ENCODE measurements at regions not wholly inside any gene's neighbourhood (a gene's known extent, or its start where the extent isn't known, plus 50 kb on each side); places are given as distances from the start of the nearest gene placed in this dataset.

DNA sequence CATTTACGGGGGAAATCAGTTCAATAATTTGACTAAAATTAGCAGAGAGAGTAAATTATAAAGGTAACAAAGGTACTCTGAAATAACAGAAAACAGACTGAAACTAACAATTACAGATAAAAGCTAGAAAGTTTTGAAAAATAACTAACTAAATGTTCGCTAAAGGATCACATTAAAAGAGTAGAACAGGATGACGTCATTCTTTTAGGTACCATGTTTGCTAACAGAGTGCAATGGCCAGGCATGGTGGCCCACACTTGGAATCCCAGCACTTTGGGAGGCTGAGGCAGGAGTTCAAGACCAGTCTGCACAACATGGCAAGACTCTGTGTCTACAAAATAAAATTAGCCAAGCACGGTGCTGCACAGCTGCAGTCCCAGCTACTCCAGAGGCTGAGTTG is 212.3 kb upstream of the CDYL start:
- Histone ChIP-seq H3K4me1 (peaks cover 0 to 13% (median 11%) of the 10 kb centered on the region in 4 donors), H3K9me3 (no peaks in the 10 kb centered on the region), H3K27ac (replicated peaks in 1 of 4) (peak overlapping the region in 1 of 4 donors; percentile 44), H3K4me3 (no peak overlapping the region), H3K36me3 (no peaks in the 10 kb centered on the region), H3K27me3 (no peaks in the 10 kb centered on the region)
- no peak for TF ChIP-seq POLR2AphosphoS5 (IDR thresholded peaks at IDR 0.05)
- TF ChIP-seq, protein P1, sequence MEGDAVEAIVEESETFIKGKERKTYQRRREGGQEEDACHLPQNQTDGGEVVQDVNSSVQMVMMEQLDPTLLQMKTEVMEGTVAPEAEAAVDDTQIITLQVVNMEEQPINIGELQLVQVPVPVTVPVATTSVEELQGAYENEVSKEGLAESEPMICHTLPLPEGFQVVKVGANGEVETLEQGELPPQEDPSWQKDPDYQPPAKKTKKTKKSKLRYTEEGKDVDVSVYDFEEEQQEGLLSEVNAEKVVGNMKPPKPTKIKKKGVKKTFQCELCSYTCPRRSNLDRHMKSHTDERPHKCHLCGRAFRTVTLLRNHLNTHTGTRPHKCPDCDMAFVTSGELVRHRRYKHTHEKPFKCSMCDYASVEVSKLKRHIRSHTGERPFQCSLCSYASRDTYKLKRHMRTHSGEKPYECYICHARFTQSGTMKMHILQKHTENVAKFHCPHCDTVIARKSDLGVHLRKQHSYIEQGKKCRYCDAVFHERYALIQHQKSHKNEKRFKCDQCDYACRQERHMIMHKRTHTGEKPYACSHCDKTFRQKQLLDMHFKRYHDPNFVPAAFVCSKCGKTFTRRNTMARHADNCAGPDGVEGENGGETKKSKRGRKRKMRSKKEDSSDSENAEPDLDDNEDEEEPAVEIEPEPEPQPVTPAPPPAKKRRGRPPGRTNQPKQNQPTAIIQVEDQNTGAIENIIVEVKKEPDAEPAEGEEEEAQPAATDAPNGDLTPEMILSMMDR (IDR thresholded peaks at IDR 0.05): no peak
- TF ChIP-seq POLR2A (IDR thresholded peaks at IDR 0.05; ENCODE audit: low read depth): no peak
- no peak for TF ChIP-seq EP300 (IDR thresholded peaks at IDR 0.05)
- intact Hi-C loops (cut with DNase I): no loop called here
- 72% methylated on average over 4 of the region's 4 CpGs for WGBS
- DNase-seq (ENCODE audit: extremely low spot score): peak; percentile 31

DNA sequence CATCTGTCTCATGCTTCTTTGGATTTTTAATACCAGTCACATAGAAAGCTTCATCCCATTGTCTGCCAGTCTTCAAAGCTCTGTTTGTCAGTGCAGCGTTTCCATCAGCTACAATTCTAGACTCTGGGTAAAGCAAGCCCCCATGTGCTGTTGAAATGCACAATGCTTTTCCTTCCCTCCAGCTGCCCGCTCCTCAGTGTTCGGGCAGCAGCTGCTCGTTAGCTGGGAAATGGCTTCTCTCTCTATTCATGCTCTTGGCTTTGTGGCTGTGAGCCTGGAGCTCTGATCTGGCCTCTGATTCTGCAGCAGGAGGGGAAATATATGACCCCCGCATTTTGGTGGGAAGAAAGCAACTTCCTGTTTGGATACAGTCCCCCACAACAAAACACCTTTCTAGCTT is 213.0 kb upstream of the CDYL start:
- no peak for TF ChIP-seq POLR2AphosphoS5 (IDR thresholded peaks at IDR 0.05)
- no peak for TF ChIP-seq POLR2A (IDR thresholded peaks at IDR 0.05; ENCODE audit: low read depth)
- TF ChIP-seq, protein P1 (IDR thresholded peaks at IDR 0.05): no peak
- TF ChIP-seq EP300 (IDR thresholded peaks at IDR 0.05): no peak
- peaks cover 0 to 13% (median 11%) of the 10 kb centered on the region in 4 donors for H3K4me1 ChIP-seq
- peak; percentile 57 for DNase-seq (ENCODE audit: extremely low spot score)
- H3K27me3 ChIP-seq: no peaks in the 10 kb centered on the region
- no peaks in the 10 kb centered on the region for H3K36me3 ChIP-seq
- H3K9me3 ChIP-seq: no peaks in the 10 kb centered on the region
- no peak overlapping the region for H3K4me3 ChIP-seq
- WGBS: 85% methylated on average over 5 of the region's 5 CpGs
- intact Hi-C loops (cut with DNase I): no loop called here
- no peak overlapping the region for H3K27ac ChIP-seq (replicated peaks in 1 of 4)

DNA sequence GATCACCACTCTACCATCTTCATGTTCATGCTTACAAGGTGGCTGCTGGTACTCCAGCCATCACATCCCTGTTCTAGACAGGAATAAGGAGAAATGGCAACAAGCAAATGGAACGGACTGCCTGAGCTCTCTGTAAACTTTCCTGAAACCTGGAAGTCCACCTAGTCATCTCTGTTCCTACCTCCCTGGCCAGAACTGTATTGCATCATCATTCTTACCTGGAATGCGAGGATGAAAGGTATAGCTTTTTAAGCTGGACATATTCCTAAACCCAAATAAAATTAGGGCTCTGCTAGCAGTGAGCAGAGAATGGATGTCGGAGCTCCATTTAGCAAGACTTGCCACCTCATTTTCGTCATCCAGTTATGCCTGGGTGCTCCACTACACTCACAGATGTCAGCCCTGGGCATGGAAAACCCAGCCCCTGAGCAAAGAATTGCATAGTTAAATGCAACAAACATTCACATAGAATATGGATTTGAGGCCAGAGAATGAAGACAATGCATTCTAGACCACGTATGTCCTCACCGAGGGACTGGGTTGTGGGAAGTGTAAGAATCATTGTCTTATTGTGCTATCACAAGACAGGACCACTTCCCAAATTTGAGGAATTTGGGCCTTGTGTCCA is 214.3 kb upstream of the CDYL start:
- Histone ChIP-seq H3K27ac (replicated peaks in 1 of 4) (no peak overlapping the region), H3K36me3 (no peaks in the 10 kb centered on the region), H3K4me1 (peaks cover 0 to 13% (median 11%) of the 10 kb centered on the region in 4 donors), H3K9me3 (no peaks in the 10 kb centered on the region), H3K4me3 (no peak overlapping the region), H3K27me3 (no peaks in the 10 kb centered on the region)
- TF ChIP-seq POLR2A (IDR thresholded peaks at IDR 0.05; ENCODE audit: low read depth): no peak
- no peak for TF ChIP-seq EP300 (IDR thresholded peaks at IDR 0.05)
- TF ChIP-seq, protein P1 (IDR thresholded peaks at IDR 0.05): no peak
- TF ChIP-seq POLR2AphosphoS5 (IDR thresholded peaks at IDR 0.05): no peak
- WGBS: 86% methylated on average over 6 of the region's 6 CpGs
- DNase-seq (ENCODE audit: extremely low spot score): peak; percentile 31
- intact Hi-C loops (cut with DNase I): no loop called here

DNA sequence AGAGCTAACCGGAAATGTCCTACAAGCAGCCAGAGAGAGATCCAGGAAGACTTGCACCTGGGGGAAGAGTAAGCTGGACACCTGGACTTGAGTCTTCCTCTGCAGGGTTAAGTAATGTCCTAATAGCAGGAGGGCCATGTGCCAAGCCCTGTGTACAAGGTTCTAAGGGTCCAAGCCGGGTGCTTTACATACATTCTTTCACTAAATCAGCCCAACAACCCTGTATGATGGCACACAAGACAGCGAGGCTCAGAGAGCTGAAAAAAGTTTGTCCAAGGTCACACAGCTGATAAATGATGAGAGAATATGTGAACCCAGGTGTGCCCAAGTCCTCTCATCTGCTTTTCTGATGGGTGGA is 215.1 kb upstream of the CDYL start:
- no peaks in the 10 kb centered on the region for H3K36me3 ChIP-seq
- DNase-seq (ENCODE audit: extremely low spot score): peak; percentile 66
- H3K4me3 ChIP-seq: no peak overlapping the region
- intact Hi-C loops (cut with DNase I): no loop called here
- TF ChIP-seq POLR2A (IDR thresholded peaks at IDR 0.05; ENCODE audit: low read depth): no peak
- WGBS: 90% methylated on average over 3 of the region's 3 CpGs
- H3K9me3 ChIP-seq: no peaks in the 10 kb centered on the region
- peaks cover 0 to 13% (median 11%) of the 10 kb centered on the region in 4 donors for H3K4me1 ChIP-seq
- no peaks in the 10 kb centered on the region for H3K27me3 ChIP-seq
- H3K27ac ChIP-seq (replicated peaks in 1 of 4): no peak overlapping the region

DNA sequence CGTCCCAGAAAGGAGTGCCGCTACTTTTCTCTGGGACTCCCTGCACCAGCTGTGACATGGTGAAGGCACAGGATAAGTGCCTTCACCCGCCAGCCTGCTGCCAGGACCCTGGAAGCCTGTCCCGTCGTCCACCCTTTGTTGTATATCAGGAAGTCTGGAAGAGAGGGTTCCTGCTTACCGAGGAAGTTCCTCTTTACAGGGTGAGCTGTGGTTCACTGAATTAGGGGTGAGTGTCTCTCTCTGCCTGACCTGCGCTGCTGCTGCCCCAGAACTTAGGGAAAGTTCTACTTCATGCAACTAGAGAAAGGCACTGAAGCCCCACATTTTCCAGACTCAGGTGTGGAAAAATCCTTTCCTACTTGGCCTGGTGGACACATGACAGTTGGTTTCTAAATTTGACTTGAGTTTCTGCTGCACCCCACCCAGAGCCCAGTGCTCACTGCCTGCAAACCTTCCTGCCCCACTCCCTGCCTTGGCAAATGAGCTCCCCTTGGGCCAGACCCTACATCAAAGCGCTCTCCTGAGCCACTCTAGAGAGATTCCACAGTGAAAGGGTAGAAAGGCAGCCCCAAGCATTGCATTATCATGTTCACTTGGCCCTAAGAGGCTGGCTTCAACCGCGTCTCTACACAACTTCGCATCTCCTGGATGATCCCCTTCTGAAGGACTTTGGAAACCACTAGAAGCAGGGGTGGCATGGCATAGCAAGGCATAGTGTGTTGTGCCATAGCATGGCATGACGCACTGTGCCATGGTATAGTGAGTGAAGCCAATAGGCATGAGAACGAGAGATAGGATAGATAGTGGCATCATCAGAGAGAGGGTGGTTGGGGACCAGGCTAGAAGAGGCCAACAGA is 215.8 kb upstream of the CDYL start:
- no peak for TF ChIP-seq EP300 (IDR thresholded peaks at IDR 0.05)
- no peak for TF ChIP-seq POLR2A (IDR thresholded peaks at IDR 0.05; ENCODE audit: low read depth)
- TF ChIP-seq, protein P1 (IDR thresholded peaks at IDR 0.05): no peak
- no peak for TF ChIP-seq POLR2AphosphoS5 (IDR thresholded peaks at IDR 0.05)
- no peaks in the 10 kb centered on the region for H3K9me3 ChIP-seq
- no peak overlapping the region for H3K27ac ChIP-seq (replicated peaks in 1 of 4)
- H3K4me1 ChIP-seq: peaks cover 0 to 13% (median 10%) of the 10 kb centered on the region in 4 donors
- H3K36me3 ChIP-seq: no peaks in the 10 kb centered on the region
- WGBS: 89% methylated on average over 13 of the region's 13 CpGs
- no peak overlapping the region for H3K4me3 ChIP-seq
- H3K27me3 ChIP-seq: no peaks in the 10 kb centered on the region
- intact Hi-C loops (cut with DNase I): no loop called here
- DNase-seq (ENCODE audit: extremely low spot score): peak; percentile 90
